NCI-H510A treated with DMSO at 0.1 percent for 48 hours (cell line): ENCODE measurements at regions not wholly inside any gene's neighbourhood (a gene's known extent, or its start where the extent isn't known, plus 50 kb on each side); places are given as distances from the start of the nearest gene placed in this dataset.

Source experiments
- DNase-seq: peaks from one replicate; lab custom pipeline; 2025; lab: John Stamatoyannopoulos, UW

DNA sequence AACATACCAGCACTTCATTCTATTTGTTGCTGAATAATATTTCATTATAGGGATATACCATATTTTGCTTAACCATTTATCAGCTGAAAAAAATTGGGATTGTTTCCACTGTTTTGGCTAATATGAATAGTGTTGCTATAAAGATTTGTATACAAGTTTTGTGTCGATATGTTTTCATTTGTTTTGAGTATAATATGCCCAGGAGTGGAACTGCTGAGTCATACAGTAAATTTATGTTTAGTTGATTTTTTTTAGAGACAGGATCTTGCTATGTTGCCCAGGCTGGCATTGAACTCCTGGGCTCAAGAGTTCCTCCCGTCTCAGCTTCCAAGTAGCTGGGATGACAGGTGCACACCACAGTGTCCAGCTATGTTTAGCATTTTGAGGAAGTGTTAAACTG is 131.5 kb upstream of the TMCC3 start:
- DNase-seq: no peak

DNA sequence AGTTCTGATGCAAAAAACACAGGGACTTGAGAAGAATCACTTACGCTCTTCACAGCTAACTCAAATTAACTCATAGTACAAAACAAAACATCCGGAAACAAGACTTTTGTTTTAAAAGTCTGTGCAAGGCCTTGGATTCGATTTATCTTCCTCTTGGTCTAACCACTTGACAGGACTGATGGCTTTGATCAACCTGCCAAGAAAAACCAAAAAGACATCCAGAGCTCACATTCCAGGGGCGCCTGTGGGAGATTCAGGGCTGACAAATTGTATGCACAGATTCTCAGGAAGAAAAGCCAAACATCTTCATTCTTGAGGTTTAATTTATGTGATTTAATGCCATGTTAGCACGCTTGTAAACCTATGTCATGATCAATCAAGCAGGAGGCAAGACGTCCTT is 129.1 kb upstream of the TMCC3 start:
- no peak for DNase-seq

DNA sequence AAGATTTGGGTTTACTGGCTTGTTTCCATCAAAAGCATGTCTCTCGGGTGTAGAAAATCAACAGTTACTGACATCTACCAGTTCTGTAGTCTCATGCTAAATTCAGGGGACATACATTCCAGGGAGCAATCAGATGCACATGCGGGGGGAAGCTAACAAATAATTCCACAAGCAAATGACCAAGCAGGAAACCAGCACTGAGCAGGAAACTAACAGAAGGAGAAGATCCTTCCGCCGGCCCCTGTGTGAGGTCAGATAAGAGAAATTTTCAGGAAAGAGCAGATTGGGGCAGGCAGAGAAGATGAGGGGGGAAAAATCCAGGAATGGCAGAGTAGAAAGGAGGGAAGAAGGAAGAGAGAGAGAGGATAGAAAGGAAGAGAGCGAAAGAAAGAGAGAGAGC is 127.6 kb upstream of the TMCC3 start:
- DNase-seq: no peak

DNA sequence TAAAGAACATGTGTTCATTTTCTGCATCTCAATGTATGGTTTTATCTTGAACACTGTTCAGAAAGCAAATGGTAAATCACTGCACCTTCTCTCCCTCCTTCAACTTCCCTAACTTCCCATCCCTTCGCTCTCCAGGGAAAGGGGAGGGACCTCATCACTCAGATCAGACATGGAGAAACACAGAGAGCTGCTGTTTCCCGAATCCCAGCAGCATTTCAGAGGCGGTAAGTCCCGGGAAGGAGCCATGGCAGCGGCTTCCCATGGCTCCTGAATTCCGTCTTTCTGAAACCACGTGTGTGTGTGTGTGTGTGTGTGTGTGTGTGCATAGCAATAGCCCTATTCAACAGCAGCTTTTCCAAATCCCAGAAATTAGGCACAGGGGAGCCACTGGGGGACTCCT is 125.4 kb upstream of the TMCC3 start:
- no peak for DNase-seq

DNA sequence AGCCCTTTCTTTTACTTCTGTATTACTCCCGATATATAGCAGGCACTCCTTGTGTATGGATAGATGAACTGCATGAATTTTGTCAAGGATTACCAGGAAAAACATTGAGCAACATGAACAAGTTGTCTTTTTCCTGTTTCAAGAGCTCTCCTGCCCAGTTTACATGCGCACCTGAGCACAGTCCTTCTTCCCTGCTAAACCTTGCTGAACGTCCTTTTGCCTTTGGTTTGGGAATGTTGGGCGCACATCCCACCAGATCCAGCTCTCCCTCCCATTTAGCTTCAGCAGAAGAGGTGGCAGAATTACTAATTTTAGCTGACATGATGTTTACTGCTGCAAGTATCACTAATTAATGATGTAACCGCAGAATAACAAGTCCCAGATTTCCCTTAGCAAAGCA is 121.4 kb upstream of the TMCC3 start:
- no peak for DNase-seq

DNA sequence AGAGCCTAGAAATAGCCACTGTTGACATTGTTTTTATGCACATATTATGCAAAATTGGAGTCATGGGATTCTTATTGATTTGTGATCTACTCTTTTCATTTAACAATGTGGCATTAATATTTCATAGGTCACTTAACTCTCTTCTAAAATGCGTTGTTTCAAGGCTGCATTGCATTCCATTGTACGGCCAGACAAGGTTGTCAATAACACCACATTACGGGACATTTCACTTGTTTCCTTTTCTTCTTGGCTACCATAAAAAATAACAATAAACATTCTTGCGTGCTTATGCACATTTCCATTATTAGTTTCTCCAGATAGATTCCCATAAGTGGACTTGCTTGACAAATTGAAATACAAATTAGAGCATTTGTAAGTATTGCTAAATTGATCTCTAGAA is 120.8 kb upstream of the TMCC3 start:
- no peak for DNase-seq

DNA sequence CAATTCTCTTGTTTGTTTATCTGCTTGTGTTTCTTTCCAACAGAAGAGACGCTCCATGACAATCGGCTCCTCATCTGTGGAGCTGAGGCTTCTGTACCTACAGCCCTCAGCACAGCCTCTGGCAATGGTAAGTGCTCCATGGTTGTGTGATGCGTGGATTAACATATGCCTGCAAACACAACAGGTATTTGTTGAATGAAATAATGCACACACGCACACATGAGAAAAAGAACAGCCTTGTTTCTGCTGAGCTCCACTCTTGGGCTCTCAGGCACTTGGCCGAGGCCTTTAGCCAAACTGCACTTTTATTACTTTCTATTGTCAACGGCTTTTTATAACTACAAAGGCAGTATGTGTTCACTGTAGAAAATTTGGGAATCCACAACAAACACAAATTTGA is 120.4 kb upstream of the TMCC3 start:
- DNase-seq: no peak

DNA sequence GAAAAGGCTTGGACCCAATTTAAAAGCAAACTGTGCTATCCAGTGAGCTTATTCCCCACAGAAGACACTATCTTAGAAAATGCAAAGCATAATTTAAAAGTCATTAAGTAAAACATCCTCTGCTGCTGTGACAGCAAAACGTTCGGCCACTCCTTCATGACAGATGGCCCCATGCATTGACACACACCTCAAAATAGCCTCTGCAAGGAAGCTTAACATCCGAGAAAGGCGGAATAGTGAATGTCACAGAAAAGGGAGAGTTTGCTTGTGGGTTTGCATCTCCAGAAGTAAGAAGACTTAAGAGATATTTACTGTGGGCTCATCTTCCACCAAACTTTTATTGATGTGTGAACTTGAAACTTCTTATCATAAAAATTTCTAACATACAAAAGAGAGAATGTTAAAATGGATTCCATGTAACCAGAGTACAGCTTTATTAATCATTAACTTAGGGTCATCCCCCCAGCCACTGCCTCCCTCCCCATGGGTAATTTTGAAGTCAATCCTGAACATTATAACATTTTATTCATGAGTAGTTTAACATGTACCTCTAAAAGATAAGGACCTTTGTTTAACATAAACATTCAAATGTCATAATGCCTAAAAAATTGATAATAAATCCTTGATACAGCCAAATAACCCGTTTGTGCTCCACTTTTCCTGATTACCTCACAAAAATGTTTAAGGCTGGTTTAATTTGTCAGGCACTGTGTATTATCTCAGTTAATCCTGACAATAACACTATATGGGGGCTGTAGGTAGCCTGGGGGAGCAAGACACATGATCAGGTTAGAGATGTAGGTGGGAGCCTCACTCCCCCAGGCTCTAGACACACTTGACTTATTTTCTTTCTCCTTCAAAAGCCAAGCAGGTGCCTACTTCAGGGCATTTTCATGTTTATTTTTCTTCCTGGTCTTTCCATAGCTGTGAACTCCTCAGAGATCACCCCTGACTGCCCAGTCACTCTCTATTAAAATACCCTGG is 119.7 kb upstream of the TMCC3 start:
- DNase-seq: no peak

DNA sequence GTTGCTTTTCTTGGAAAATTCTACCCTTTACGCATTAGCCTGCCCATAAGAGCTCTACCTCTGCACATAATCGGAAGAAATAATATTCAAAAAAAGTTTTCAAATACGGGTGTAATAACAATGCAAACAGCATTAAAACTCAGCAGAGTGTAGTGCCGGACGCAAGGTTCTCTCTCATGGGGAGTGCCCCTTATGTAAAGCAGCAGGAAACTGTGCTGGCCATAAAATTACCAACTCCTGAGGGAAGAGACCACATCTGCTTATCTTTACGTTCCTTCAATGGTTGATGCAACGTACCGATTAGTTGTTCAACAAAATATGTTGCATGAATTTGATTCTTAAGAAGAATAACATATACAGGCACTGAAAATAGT is 118.7 kb upstream of the TMCC3 start:
- DNase-seq: no peak

DNA sequence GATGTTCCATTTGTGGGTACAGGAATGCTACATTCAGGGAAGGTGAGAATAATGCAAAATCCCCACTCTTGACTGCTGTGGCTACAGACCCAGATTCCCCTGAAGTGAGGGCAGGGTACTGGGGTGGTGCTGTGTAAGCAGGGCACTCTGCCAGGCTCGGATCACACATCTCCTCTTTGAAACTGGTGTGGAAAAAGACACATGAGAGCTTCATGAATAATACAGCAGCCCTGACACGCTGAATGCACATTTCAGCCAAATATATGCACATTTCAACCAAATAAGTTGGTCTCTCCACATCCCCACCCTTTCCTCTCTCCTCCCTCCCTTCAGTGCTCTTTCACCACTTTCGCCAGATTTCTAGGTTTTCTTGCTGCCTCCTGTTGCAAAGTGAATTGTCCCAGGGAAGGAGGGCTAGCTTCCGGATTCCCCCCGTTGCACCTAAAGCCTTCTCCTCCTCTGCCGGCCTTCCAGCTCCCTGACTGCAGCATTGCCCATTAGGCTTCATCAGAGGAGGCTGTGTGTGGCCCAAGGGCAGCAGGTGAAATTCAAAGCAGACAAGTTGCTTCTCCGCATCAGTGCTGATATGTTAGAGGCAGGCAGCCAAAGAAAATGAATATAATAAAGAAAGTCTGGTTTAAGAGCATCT is 118.2 kb upstream of the TMCC3 start:
- DNase-seq: no peak

DNA sequence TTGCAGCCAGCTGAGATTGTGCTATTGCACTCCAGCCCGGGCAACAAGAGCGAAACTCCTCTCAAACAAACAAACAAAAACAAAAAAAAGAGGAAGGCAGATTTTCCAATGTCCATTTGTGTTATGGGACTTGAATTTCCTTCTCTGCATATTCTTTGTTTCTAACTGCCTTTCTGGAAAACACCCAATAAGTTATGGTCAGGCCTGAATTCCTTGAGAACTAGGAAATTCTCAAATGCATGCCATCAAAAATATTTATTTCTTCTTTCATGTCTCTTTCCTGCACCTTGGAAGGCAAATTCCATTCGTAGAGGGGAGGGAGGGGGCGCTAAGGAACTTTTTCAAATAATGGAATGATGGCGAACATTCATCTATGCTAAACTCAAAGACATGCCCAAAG is 117.6 kb upstream of the TMCC3 start:
- DNase-seq: no peak

DNA sequence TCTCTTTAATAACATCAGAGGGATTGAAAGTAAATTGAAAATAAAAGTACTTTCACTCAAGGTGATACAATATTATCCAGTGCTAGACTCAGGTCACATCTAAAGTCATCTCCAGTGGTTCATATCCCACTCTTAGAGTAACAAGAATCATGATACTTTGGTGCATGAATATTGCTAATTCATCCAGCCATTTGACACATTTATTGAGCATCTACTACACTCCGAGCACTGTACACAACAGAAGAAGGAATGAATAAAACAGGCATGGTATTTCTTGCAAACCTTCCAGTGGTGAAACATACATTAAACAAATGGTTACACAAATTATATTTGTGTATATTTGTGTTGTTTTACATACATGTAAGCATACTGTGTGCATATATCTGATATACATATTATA is 116.0 kb upstream of the TMCC3 start:
- DNase-seq: no peak

DNA sequence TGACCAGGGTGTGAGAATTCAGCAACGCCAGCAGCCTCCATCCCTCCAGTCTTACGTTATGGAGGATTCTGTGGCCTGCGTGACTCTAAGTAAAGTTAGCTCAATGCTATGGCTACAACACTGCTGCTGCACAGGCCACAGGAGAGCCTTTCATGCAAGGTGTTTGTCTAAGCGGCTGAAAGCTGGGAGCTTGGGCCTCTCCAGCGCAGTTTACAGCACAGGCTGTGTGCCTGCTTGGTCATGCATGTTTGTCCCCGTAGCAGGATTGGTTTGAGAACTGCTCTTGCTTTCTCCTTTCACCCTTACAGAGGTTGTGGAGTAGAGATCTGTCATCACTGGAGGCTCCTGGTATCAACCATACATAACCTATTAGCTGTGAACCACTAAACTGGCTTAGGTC is 113.1 kb upstream of the TMCC3 start:
- no peak for DNase-seq

DNA sequence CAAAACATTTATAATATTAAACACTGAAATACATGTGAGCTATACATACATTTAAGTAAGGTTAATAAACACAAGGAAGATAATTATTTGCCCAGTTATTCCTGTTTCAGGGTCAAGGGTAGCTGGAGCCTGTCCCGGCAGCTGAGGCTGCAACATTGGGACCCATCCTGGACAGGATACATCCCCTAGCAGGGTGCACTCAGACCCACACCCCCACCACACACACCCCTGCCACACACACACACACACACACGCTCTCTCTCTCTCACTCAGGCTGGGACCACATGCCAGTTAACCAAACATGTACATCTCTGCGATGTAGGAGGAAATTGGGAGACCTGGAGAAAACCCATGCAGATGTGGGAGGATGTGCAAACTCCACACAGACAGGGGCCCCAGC is 112.6 kb upstream of the TMCC3 start:
- DNase-seq: no peak

DNA sequence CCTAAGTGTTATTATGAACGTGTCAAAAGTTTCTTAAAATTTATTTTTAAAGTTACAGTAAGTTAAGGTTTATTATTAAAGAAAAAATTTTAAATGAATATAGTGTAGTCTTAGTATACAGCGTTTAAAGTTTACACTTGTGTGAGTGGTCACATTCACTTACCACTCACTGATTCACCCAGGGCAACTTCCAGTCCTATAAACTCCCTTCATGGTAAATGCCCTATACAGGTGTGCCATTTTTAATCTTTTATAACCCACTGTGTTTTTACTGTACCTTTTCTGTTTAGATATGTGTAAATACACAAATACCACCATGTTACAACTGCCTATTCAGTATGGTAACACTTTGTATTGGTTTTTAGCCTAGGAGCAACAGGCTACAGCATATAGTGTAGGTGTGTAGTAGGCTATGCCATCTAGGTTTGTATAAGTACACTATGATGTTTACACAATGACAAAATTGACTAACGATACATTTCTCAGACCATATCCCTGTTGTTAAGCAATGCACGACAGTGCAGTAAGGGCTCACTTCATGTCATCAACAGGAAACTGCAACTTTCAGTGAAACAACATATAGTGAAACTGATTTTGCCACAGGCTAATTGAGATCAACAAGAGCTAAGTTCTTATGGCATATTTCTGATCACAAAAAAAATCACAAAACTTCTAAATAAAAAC is 112.0 kb upstream of the TMCC3 start:
- peak; percentile 17 for DNase-seq

DNA sequence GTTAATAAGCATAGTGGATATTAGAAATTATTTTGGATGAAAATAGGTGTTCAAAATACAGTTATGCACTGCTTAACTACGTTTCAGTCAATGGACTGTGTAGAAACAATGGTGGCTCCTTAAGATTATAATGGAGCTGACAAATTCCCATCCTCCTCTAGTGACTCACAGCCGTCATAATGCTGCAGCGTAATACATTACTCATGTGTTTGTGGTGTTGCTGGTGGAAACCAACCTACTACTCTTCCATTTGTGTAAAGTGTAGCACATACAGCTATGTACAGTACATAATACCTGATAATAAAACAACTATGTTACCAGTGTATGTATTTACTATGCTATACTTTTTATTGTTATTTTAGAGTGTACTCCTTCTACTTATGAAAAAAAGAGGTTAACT is 111.2 kb upstream of the TMCC3 start:
- DNase-seq: no peak

DNA sequence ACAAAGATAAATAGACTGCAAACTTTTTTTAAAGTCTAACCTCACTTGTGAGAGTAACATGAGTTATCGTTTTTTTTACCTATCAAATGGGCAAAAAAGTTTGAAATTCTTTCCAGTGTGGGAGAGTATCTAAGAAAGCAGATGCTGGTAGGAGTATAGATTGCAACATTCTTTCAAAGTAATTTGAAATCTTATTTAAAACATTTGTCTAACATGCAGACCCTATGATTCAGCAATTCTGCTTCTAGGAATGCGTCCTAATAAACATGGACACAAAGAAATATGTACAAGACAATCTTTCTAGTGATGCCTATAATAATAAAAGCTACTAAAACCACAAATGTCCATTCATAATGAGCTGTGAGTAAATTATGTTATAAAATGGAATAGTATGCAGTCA is 110.4 kb upstream of the TMCC3 start:
- DNase-seq: no peak

DNA sequence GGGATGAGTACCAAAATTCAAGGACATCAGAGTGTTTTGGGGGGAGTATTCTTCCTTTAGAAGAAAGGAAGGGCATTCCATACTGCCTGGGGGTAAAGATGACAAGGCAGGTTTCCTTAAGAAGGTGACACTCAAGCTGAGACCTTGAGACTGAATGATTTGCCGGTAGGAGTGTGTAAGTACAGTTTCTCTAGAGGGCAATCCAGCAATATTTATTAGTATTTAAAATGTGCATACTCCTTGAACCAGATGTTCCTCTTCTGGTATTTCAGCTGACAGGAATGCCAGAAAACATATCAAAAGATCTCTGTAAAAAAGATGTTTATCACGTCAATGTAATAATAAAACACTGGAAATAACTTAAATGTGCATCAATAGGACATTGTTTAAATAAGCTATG is 106.4 kb upstream of the TMCC3 start:
- DNase-seq: no peak

DNA sequence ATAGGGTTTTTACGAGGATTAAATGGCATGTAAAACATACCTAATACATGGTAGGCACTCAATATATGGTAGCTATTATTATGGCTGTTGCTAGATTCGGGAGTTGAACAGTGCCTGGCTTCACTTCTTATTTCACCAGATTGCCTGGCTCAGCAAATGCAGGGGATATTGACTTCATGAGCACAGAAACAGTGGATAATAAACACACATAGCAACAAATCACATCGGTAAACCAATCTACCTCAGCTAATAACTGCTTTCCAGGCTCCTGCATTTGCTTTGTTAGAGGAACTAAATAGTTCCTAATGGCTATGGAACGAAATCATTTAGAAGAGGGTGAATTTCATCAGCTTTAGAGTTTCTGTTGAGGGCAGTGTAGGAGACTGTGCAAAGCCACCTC is 105.2 kb upstream of the TMCC3 start:
- no peak for DNase-seq

DNA sequence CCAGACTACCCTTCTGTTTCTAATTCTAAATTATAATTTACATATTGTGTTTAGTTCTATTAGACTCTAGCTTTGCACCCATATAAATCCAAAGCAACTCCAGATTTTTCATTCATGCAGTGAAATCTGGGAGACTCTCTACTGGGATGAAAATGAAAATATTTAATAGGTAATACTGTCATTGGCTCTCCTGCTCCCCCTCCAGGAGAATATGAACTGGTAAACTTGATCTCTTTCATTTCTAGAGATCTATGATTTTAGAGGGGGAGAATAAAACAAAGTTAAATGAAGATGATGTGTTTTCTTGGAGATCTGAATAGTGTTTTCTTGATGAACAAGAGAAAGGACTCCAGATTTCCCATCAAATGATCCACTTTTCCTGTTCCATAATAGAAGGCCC is 104.3 kb upstream of the TMCC3 start:
- DNase-seq: no peak

DNA sequence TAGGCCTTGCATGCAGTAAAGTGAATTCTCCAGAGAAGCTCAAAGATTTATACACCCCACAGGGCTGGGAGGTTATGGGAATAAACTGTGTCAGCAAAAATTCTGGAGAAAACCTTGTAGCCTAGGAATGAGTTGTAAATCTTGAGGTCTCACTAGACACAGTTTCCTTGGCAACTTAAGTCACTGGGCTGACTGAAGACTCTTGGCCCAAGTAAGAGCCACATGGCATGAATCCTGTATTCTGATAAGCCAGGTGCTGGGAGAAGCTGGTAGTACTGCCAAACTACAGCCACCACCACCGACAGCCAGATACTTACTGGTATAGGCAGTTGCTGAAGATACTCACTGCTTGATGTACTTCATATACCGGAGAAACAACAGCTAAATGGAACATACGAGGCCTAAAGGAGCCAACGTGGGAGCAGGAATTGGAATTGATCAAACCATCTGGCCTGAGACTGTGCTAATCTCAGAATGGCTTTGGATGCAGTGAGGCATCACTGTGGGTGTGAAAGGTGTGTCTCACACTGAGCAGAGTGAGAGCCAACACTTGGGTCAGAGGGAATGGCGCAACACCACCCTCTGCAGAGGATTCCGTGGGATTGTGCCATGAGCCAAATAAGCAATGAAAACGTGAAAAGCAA is 102.8 kb upstream of the TMCC3 start:
- no peak for DNase-seq

DNA sequence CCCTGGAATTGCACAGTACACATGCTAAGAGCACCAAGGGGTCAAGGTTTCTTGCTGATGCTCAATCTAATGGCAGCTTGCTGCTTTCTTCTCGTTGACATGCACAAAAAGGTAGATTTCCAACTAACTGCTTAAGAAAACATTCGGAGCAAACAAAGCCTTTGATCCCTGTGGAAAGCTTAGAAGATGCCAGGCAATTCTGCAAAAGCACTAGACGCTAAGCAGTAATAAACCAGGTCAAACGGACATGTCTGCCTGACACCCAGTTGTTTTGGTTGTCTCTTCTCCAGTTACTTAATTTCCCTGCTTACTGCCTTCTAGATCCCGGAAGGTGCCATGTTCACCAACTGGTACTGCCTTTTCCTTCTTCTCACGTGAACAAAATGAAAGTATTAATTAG is 100.5 kb upstream of the TMCC3 start:
- DNase-seq: no peak

DNA sequence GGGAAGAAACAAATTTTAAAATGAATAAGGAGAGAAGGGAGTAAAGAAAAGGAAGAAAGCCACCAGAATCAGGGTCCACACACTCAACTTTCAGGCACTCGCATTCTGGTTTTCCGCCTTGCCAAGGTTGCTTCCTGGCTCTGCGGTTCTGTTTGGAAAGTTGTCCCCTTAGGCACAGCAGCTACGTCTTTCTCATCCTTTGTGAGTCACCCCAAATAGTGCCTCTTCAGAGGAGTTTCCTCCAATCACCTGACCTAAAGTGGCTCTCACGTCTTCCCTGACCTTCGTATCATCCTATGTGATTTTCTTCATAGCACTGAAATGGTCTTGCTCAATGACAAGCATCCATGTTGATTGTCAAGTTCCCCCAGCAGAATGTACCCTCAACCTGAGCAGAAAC is 99.5 kb upstream of the TMCC3 start:
- no peak for DNase-seq
